ENCODE measurements at regions not wholly inside any gene's neighbourhood (a gene's known extent, or its start where the extent isn't known, plus 50 kb on each side); places are given as distances from the start of the nearest gene placed in this dataset.
"Not testable (repeated sequence)": the region's sequence is repeated elsewhere in the genome, so short reads cannot be mapped to it uniquely, and the experiment has no call there.

DNA sequence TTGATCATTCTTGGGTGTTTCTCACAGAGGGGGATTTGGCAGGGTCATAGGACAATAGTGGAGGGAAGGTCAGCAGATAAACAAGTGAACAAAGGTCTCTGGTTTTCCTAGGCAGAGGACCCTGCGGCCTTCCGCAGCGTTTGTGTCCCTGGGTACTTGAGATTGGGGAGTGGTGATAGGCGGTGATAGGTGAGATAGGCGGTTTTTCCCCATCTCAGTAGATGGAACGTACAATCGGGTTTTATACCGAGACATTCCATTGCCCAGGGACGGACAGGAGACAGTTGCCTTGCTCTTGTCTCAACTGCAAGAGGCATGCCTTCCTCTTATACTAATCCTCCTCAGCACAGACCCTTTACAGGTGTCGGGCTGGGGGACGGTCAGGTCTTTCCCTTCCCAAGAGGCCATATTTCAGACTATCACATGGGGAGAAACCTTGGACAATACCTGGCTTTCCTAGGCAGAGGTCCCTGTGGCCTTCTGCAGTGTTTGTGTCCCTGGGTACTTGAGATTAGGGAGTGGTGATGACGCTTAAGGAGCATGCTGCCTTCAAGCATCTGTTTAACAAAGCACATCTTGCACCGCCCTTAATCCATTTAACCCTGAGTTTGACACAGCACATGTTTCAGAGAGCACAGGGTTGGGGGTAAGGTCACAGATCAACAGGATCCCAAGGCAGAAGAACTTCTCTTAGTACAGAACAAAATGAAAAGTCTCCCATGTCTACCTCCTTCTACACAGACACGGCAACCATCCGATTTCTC lies 86.2 kb downstream of the OR2B2 start:
- Histone ChIP-seq H3K9ac (ENCODE audit: low read length) (peak overlapping the region; percentile 88; the same call in 1 of the 2 replicates), H3K4me2 (ENCODE audit: low read length) (peak overlapping the region; percentile 96), H3K79me2 (ENCODE audit: low read length) (peaks cover 13% of the 10 kb centered on the region), H4K20me1 (ENCODE audit: low read length) (peaks cover 11% of the 10 kb centered on the region), H3K4me3 (ENCODE audit: low read length) (peak overlapping the region; percentile 42; the same call in 1 of the 2 replicates)
- H3F3A ChIP-seq (ENCODE audit: low read length, unreplicated experiment); H3K36me3 ChIP-seq (ENCODE audit: low read depth, low read length); BruUV-seq (replicated peaks); H2AFZ ChIP-seq (ENCODE audit: low read length); intact Hi-C loops (cut with micrococcal nuclease); ATAC-seq; H3K9me2 ChIP-seq (replicated peaks; ENCODE audit: low read length); H3K27me3 ChIP-seq (ENCODE audit: low read length); H3K27ac ChIP-seq (ENCODE audit: low read length); CTCF ChIA-PET; H3K9me3 ChIP-seq (ENCODE audit: low read length); POLR2A ChIA-PET (ENCODE audit: unreplicated experiment); H3K4me1 ChIP-seq (ENCODE audit: insufficient read depth, low read length): not testable (repeated sequence)
- DNase-seq: peak; percentile 35

DNA sequence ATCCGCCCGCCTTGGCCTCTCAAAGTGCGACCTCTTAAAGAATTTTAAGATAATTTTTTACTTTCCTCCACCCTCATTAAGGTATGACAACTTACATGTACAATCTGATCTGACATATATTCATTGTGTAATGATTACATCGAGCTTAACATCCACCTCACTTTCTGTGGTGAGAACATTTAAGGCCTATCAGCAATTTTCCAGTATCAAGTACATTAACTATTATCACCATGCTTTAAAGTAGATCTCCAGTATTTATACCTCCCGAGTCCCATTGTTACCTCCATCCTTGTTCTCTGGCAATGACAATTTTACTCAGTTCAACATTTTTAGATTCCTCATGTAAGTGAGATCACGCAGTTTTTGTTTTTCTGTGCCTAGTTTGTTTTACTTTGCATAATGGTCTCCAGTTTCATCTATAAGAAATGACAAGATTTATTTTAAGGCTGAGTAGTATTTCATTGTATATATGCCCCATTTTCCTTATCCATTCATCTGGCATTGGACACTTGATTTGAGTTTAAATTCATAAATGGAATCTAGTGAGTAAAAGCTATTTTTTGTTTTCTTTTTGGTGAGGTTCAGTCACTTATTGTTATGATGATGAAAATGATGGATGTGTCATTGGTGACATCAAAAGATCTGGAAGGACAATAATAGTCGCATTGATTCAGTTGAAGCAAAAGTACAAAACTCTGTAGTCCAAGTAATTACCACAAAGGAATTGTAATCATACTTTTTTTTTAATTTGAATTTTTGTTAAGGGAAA lies 87.0 kb downstream of the OR2B2 start:
- Histone ChIP-seq H3K36me3 (ENCODE audit: low read depth, low read length) (no peaks in the 10 kb centered on the region), H3K4me1 (ENCODE audit: insufficient read depth, low read length) (peaks cover 9% of the 10 kb centered on the region), H3K79me2 (ENCODE audit: low read length) (peaks cover 13% of the 10 kb centered on the region), H3K4me2 (ENCODE audit: low read length) (peak overlapping the region; percentile 96), H3K9me3 (ENCODE audit: low read length) (no peaks in the 10 kb centered on the region), H3K9me2 (replicated peaks; ENCODE audit: low read length) (no peaks in the 10 kb centered on the region), H2AFZ (ENCODE audit: low read length) (no peak overlapping the region), H3K4me3 (ENCODE audit: low read length) (peak overlapping the region; percentile 97), H3F3A (ENCODE audit: low read length, unreplicated experiment) (no peaks in the 10 kb centered on the region), H3K9ac (ENCODE audit: low read length) (peak overlapping the region; percentile 88), H3K27ac (ENCODE audit: low read length) (peak overlapping the region; percentile 81), H4K20me1 (ENCODE audit: low read length) (peaks cover 11% of the 10 kb centered on the region), H3K27me3 (ENCODE audit: low read length) (no peaks in the 10 kb centered on the region)
- POLR2A ChIA-PET (ENCODE audit: unreplicated experiment): interaction anchor here (0.6 to 1.1 kb wide), 5 partner anchors 12 to 1702 kb away, joined by 3 to 11 read pairs (median 4); a partner anchor contains a TSS
- CTCF ChIA-PET: interaction anchor here (1.1 kb wide), 1 partner anchor 12 kb away, joined by 3 read pairs; no protein-coding TSS in a partner anchor
- DNase-seq (peak; percentile 36), ATAC-seq (no peak)
- intact Hi-C loops (cut with micrococcal nuclease): no loop called here
- BruUV-seq (replicated peaks): no TSS peak
- no peak for TF ChIP-seq EZH2phosphoT487 (IDR thresholded peaks at IDR 0.05; ENCODE audit: borderline replicate concordance, low read length)
- no peak for TF ChIP-seq CTCF (conservative IDR thresholded peaks at IDR 0.05; ENCODE audit: low read depth, low read length)
- no peak for TF ChIP-seq EZH2 (IDR thresholded peaks at IDR 0.05; ENCODE audit: low read length, unreplicated experiment)

- peak overlapping the region; percentile 96 for H3K4me2 ChIP-seq (ENCODE audit: low read length)
- H3K9me3 ChIP-seq (ENCODE audit: low read length); H3K9me2 ChIP-seq (replicated peaks; ENCODE audit: low read length); H3K4me1 ChIP-seq (ENCODE audit: insufficient read depth, low read length); H3F3A ChIP-seq (ENCODE audit: low read length, unreplicated experiment); H3K36me3 ChIP-seq (ENCODE audit: low read depth, low read length); H3K27me3 ChIP-seq (ENCODE audit: low read length): not testable (repeated sequence)
- ATAC-seq (peak; percentile 15), DNase-seq (peak; percentile 63)
- intact Hi-C loops (cut with micrococcal nuclease): loop anchor here (5.0 kb wide), 1 partner anchor 1607 kb away; a partner anchor contains a TSS
- H3K4me3 ChIP-seq (ENCODE audit: low read length): peak overlapping the region; percentile 97
- peaks cover 11% of the 10 kb centered on the region for H4K20me1 ChIP-seq (ENCODE audit: low read length)
- TSS peak; percentile 83 for BruUV-seq (replicated peaks)
- peak overlapping the region; percentile 88 for H3K9ac ChIP-seq (ENCODE audit: low read length)
- 0 out of 2 replicates have a peak overlapping the region, but pooled peaks have one; percentile 27 for H2AFZ ChIP-seq (ENCODE audit: low read length)
- POLR2A ChIA-PET (ENCODE audit: unreplicated experiment): interaction anchor here (0.6 to 1.3 kb wide), 8 partner anchors 13 to 1701 kb away, joined by 3 to 11 read pairs (median 4); a partner anchor contains a TSS
- peaks cover 13% of the 10 kb centered on the region for H3K79me2 ChIP-seq (ENCODE audit: low read length)
- H3K27ac ChIP-seq (ENCODE audit: low read length): peak overlapping the region; percentile 81
- CTCF ChIA-PET: interaction anchor here (1.1 kb wide), 1 partner anchor 12 kb away, joined by 3 read pairs; no protein-coding TSS in a partner anchor
Measured at GRCh38 chr6:27824211-27825024, 87.8 kb downstream of the OR2B2 start.

DNA sequence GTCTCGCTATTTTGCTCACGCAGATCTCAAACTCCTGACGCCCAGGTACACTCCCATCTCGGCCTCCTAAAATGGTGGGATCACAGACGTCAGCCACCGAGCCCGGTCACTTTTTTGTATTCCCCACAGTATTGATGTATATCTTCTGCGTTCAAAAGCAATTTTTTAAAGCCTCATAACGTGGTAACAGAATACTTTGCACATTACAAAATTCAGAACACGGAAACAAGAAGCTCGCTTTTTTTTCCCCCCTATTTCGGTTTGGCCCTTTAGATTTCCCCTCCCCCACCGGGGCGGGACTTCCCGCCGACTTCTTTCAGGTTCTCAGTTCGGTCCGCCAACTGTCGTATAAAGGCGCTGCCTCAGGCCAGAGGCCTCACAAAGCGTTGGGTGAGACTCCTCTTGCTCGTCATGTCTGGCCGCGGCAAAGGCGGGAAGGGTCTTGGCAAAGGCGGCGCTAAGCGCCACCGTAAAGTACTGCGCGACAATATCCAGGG lies 88.4 kb downstream of the OR2B2 start:
- BruUV-seq (replicated peaks); H3F3A ChIP-seq (ENCODE audit: low read length, unreplicated experiment); H3K9me3 ChIP-seq (ENCODE audit: low read length); H3K27me3 ChIP-seq (ENCODE audit: low read length); H3K36me3 ChIP-seq (ENCODE audit: low read depth, low read length); H3K4me1 ChIP-seq (ENCODE audit: insufficient read depth, low read length); H3K9me2 ChIP-seq (replicated peaks; ENCODE audit: low read length): not testable (repeated sequence)
- Histone ChIP-seq H3K27ac (ENCODE audit: low read length) (peak overlapping the region; percentile 83), H3K9ac (ENCODE audit: low read length) (peak overlapping the region; percentile 78), H2AFZ (ENCODE audit: low read length) (peak overlapping the region; percentile 98), H3K79me2 (ENCODE audit: low read length) (peaks cover 13% of the 10 kb centered on the region), H4K20me1 (ENCODE audit: low read length) (peaks cover 11% of the 10 kb centered on the region), H3K4me3 (ENCODE audit: low read length) (peak overlapping the region; percentile 97), H3K4me2 (ENCODE audit: low read length) (peak overlapping the region; percentile 91)
- ATAC-seq: peak; percentile 84
- POLR2A ChIA-PET (ENCODE audit: unreplicated experiment): interaction anchor here (0.7 to 1.3 kb wide), 4 partner anchors 13 to 1686 kb away, joined by 3 to 13 read pairs (median 6); a partner anchor contains a TSS
- intact Hi-C loops (cut with micrococcal nuclease): loop anchor here (5.0 kb wide), 1 partner anchor 1606 kb away; a partner anchor contains a TSS
- CTCF ChIA-PET: interaction anchor here (0.7 kb wide), 1 partner anchor 72 kb away, joined by 8 read pairs; no protein-coding TSS in a partner anchor
- peak; percentile 79 for DNase-seq

Measured in PC-3 (cell line).